ENCODE measurements at regions not wholly inside any gene's neighbourhood (a gene's known extent, or its start where the extent isn't known, plus 50 kb on each side); places are given as distances from the start of the nearest gene placed in this dataset.
A peak's percentile ranks its signal among the peaks of the same experiment; 100 is the strongest.

- no peak for DNase-seq (ENCODE audit: low read depth)
Observed at GRCh38 chr6:160899671-160900430, 91.7 kb upstream of the MAP3K4 start.

- DNase-seq (ENCODE audit: low read depth), result no peak
Observed at GRCh38 chr6:160911949-160912348, 79.6 kb upstream of the MAP3K4 start.

GRCh38 chr6:160912411-160912810 is 79.2 kb upstream of the MAP3K4 start:
- no peak for DNase-seq (ENCODE audit: low read depth)

GRCh38 chr6:160917572-160917971 is 74.0 kb upstream of the MAP3K4 start:
- no peak for DNase-seq (ENCODE audit: low read depth)

- peak; percentile 54 for DNase-seq (ENCODE audit: low read depth)
Observed at GRCh38 chr6:160919723-160920440, 71.7 kb upstream of the MAP3K4 start.

- DNase-seq (ENCODE audit: low read depth), result no peak
Observed at GRCh38 chr6:160921095-160921494, 70.5 kb upstream of the MAP3K4 start.

GRCh38 chr6:160926281-160927276 is 65.0 kb upstream of the MAP3K4 start:
- DNase-seq (ENCODE audit: low read depth), result no peak

- no peak for DNase-seq (ENCODE audit: low read depth)
Observed at GRCh38 chr6:160927416-160927815, 64.2 kb upstream of the MAP3K4 start.

- DNase-seq (ENCODE audit: low read depth), result no peak
Observed at GRCh38 chr6:160929361-160929760, 62.2 kb upstream of the MAP3K4 start.

GRCh38 chr6:160929831-160930230 is 61.7 kb upstream of the MAP3K4 start:
- no peak for DNase-seq (ENCODE audit: low read depth)

GRCh38 chr6:160930547-160931377 is 60.8 kb upstream of the MAP3K4 start:
- DNase-seq (ENCODE audit: low read depth), result peak; percentile 14

- DNase-seq (ENCODE audit: low read depth), result no peak
Observed at GRCh38 chr6:160931378-160932310, 59.9 kb upstream of the MAP3K4 start.

- DNase-seq (ENCODE audit: low read depth), result no peak
Observed at GRCh38 chr6:160933256-160933655, 58.3 kb upstream of the MAP3K4 start.

- DNase-seq (ENCODE audit: low read depth), result no peak
Observed at GRCh38 chr6:160934157-160934556, 57.4 kb upstream of the MAP3K4 start.

GRCh38 chr6:160940197-160940596 is 51.4 kb upstream of the MAP3K4 start:
- DNase-seq (ENCODE audit: low read depth), result no peak
